ENCODE measurements at regions not wholly inside any gene's neighbourhood (a gene's known extent, or its start where the extent isn't known, plus 50 kb on each side); places are given as distances from the start of the nearest gene placed in this dataset.
"Not testable (repeated sequence)": the region's sequence is repeated elsewhere in the genome, so short reads cannot be mapped to it uniquely, and the experiment has no call there.

GRCh38 chr17:33875973-33876372 lies 379.1 kb upstream of the CCL2 start:
- TF ChIP-seq CTCF (IDR thresholded peaks at IDR 0.05; ENCODE audit: unreplicated experiment): no peak
- peaks cover 3% of the 10 kb centered on the region for H3K27me3 Mint-ChIP-seq (ENCODE audit: unreplicated experiment)
- H3K9me3 Mint-ChIP-seq (ENCODE audit: unreplicated experiment): no peaks in the 10 kb centered on the region

GRCh38 chr17:33882273-33882672 lies 372.8 kb upstream of the CCL2 start:
- not testable (repeated sequence) for DNase-seq (ENCODE audit: low spot score); H3K27me3 Mint-ChIP-seq (ENCODE audit: unreplicated experiment); H3K27ac Mint-ChIP-seq (ENCODE audit: unreplicated experiment); H3K9me3 Mint-ChIP-seq (ENCODE audit: unreplicated experiment); H3K4me1 Mint-ChIP-seq (ENCODE audit: unreplicated experiment); H3K4me3 Mint-ChIP-seq (ENCODE audit: unreplicated experiment); H3K36me3 Mint-ChIP-seq (ENCODE audit: low read depth, unreplicated experiment)

More at GRCh38 chr17:33875973-33876372, 379.1 kb upstream of the CCL2 start:
- Mint-ChIP-seq H3K27ac (ENCODE audit: unreplicated experiment) (no peak overlapping the region), H3K4me1 (ENCODE audit: unreplicated experiment) (no peaks in the 10 kb centered on the region), H3K36me3 (ENCODE audit: low read depth, unreplicated experiment) (no peaks in the 10 kb centered on the region), H3K4me3 (ENCODE audit: unreplicated experiment) (no peak overlapping the region)
- no peak for DNase-seq (ENCODE audit: low spot score)

GRCh38 chr17:33882677-33883076 lies 372.4 kb upstream of the CCL2 start:
- H3K9me3 Mint-ChIP-seq (ENCODE audit: unreplicated experiment); H3K27ac Mint-ChIP-seq (ENCODE audit: unreplicated experiment); DNase-seq (ENCODE audit: low spot score); H3K4me1 Mint-ChIP-seq (ENCODE audit: unreplicated experiment); H3K27me3 Mint-ChIP-seq (ENCODE audit: unreplicated experiment); H3K36me3 Mint-ChIP-seq (ENCODE audit: low read depth, unreplicated experiment); H3K4me3 Mint-ChIP-seq (ENCODE audit: unreplicated experiment): not testable (repeated sequence)

- H3K27me3 Mint-ChIP-seq (ENCODE audit: unreplicated experiment): no peaks in the 10 kb centered on the region
- DNase-seq (ENCODE audit: low spot score): no peak
- no peak overlapping the region for H3K4me3 Mint-ChIP-seq (ENCODE audit: unreplicated experiment)
- peaks cover 2% of the 10 kb centered on the region for H3K4me1 Mint-ChIP-seq (ENCODE audit: unreplicated experiment)
- H3K36me3 Mint-ChIP-seq (ENCODE audit: low read depth, unreplicated experiment): no peaks in the 10 kb centered on the region
- no peak for TF ChIP-seq CTCF (IDR thresholded peaks at IDR 0.05; ENCODE audit: unreplicated experiment)
- H3K27ac Mint-ChIP-seq (ENCODE audit: unreplicated experiment): no peak overlapping the region
- no peaks in the 10 kb centered on the region for H3K9me3 Mint-ChIP-seq (ENCODE audit: unreplicated experiment)
Observed at GRCh38 chr17:33888455-33888854, 366.6 kb upstream of the CCL2 start.

- H3K27ac Mint-ChIP-seq (ENCODE audit: unreplicated experiment): no peak overlapping the region
- no peaks in the 10 kb centered on the region for H3K9me3 Mint-ChIP-seq (ENCODE audit: unreplicated experiment)
- no peaks in the 10 kb centered on the region for H3K27me3 Mint-ChIP-seq (ENCODE audit: unreplicated experiment)
- DNase-seq (ENCODE audit: low spot score): no peak
- TF ChIP-seq CTCF (IDR thresholded peaks at IDR 0.05; ENCODE audit: unreplicated experiment): no peak
- no peaks in the 10 kb centered on the region for H3K36me3 Mint-ChIP-seq (ENCODE audit: low read depth, unreplicated experiment)
- no peak overlapping the region for H3K4me3 Mint-ChIP-seq (ENCODE audit: unreplicated experiment)
- no peaks in the 10 kb centered on the region for H3K4me1 Mint-ChIP-seq (ENCODE audit: unreplicated experiment)
Observed at GRCh38 chr17:33889040-33889439, 366.0 kb upstream of the CCL2 start.

- Mint-ChIP-seq H3K4me1 (ENCODE audit: unreplicated experiment) (no peaks in the 10 kb centered on the region), H3K9me3 (ENCODE audit: unreplicated experiment) (no peaks in the 10 kb centered on the region), H3K4me3 (ENCODE audit: unreplicated experiment) (no peak overlapping the region), H3K27ac (ENCODE audit: unreplicated experiment) (no peak overlapping the region), H3K36me3 (ENCODE audit: low read depth, unreplicated experiment) (no peaks in the 10 kb centered on the region), H3K27me3 (ENCODE audit: unreplicated experiment) (no peaks in the 10 kb centered on the region)
- DNase-seq (ENCODE audit: low spot score): no peak
- TF ChIP-seq CTCF (IDR thresholded peaks at IDR 0.05; ENCODE audit: unreplicated experiment): no peak
Observed at GRCh38 chr17:33889766-33890165, 365.3 kb upstream of the CCL2 start.
